ENCODE measurements at regions not wholly inside any gene's neighbourhood (a gene's known extent, or its start where the extent isn't known, plus 50 kb on each side); places are given as distances from the start of the nearest gene placed in this dataset.

GRCh38 chr7:408751-409311, 110.8 kb downstream of the PDGFA start:
- TF ChIP-seq, protein P1, sequence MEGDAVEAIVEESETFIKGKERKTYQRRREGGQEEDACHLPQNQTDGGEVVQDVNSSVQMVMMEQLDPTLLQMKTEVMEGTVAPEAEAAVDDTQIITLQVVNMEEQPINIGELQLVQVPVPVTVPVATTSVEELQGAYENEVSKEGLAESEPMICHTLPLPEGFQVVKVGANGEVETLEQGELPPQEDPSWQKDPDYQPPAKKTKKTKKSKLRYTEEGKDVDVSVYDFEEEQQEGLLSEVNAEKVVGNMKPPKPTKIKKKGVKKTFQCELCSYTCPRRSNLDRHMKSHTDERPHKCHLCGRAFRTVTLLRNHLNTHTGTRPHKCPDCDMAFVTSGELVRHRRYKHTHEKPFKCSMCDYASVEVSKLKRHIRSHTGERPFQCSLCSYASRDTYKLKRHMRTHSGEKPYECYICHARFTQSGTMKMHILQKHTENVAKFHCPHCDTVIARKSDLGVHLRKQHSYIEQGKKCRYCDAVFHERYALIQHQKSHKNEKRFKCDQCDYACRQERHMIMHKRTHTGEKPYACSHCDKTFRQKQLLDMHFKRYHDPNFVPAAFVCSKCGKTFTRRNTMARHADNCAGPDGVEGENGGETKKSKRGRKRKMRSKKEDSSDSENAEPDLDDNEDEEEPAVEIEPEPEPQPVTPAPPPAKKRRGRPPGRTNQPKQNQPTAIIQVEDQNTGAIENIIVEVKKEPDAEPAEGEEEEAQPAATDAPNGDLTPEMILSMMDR (IDR thresholded peaks at IDR 0.05) = no peak
- TF ChIP-seq POLR2A (IDR thresholded peaks at IDR 0.05) = no peak
